ENCODE measurements at regions not wholly inside any gene's neighbourhood (a gene's known extent, or its start where the extent isn't known, plus 50 kb on each side); places are given as distances from the start of the nearest gene placed in this dataset.

GRCh38 chr13:107736731-107737130 lies 478.6 kb downstream of the LIG4 start:
- no peak for DNase-seq (ENCODE audit: low read depth)
- no peak overlapping the region for H3K4me2 ChIP-seq (ENCODE audit: low read length)
- Mint-ChIP-seq H3K4me3 (ENCODE audit: unreplicated experiment) (no peak overlapping the region), H3K9me3 (ENCODE audit: unreplicated experiment) (no peaks in the 10 kb centered on the region), H3K27me3 (ENCODE audit: low read depth, unreplicated experiment) (no peaks in the 10 kb centered on the region), H3K4me1 (ENCODE audit: low read depth, unreplicated experiment) (no peaks in the 10 kb centered on the region), H3K36me3 (ENCODE audit: low read depth, unreplicated experiment) (no peaks in the 10 kb centered on the region), H3K27ac (ENCODE audit: unreplicated experiment) (no peak overlapping the region)
- H3K4me3 ChIP-seq (ENCODE audit: insufficient read depth, low read depth, low read length): no peak overlapping the region
- no peaks in the 10 kb centered on the region for H4K20me1 ChIP-seq (ENCODE audit: insufficient read depth, low read length)
- no peak for FAIRE-seq
- TF ChIP-seq EZH2 (IDR thresholded peaks at IDR 0.05; ENCODE audit: insufficient read depth, low read length): no peak
- no peak for TF ChIP-seq CTCF (IDR thresholded peaks at IDR 0.05; ENCODE audit: insufficient read depth, low read depth, low read length)
- H3K27ac ChIP-seq (ENCODE audit: low read depth, low read length): no peak overlapping the region
- no peaks in the 10 kb centered on the region for H3K36me3 ChIP-seq (ENCODE audit: insufficient read depth, low read length)
- H3K4me1 ChIP-seq (ENCODE audit: insufficient read depth, low read length): no peaks in the 10 kb centered on the region
- no peak overlapping the region for H3K9ac ChIP-seq (ENCODE audit: low read length)
- no peaks in the 10 kb centered on the region for H3K27me3 ChIP-seq (ENCODE audit: insufficient read depth, low read length)
- no peak overlapping the region for H2AFZ ChIP-seq (ENCODE audit: low read depth, low read length)
- no peaks in the 10 kb centered on the region for H3K79me2 ChIP-seq (ENCODE audit: insufficient read depth, low read length)
- no peaks in the 10 kb centered on the region for H3K9me3 ChIP-seq (ENCODE audit: insufficient read depth, low read depth, low read length)

GRCh38 chr13:107736170-107736569 lies 479.2 kb downstream of the LIG4 start:
- H3K9ac ChIP-seq (ENCODE audit: low read length): no peak overlapping the region
- FAIRE-seq (no peak), DNase-seq (ENCODE audit: low read depth) (no peak)
- Mint-ChIP-seq H3K27me3 (ENCODE audit: low read depth, unreplicated experiment) (no peaks in the 10 kb centered on the region), H3K27ac (ENCODE audit: unreplicated experiment) (no peak overlapping the region), H3K4me1 (ENCODE audit: low read depth, unreplicated experiment) (no peaks in the 10 kb centered on the region), H3K4me3 (ENCODE audit: unreplicated experiment) (no peak overlapping the region), H3K36me3 (ENCODE audit: low read depth, unreplicated experiment) (no peaks in the 10 kb centered on the region), H3K9me3 (ENCODE audit: unreplicated experiment) (no peaks in the 10 kb centered on the region)
- H3K4me3 ChIP-seq (ENCODE audit: insufficient read depth, low read depth, low read length): no peak overlapping the region
- no peaks in the 10 kb centered on the region for H3K79me2 ChIP-seq (ENCODE audit: insufficient read depth, low read length)
- H2AFZ ChIP-seq (ENCODE audit: low read depth, low read length): no peak overlapping the region
- H3K36me3 ChIP-seq (ENCODE audit: insufficient read depth, low read length): no peaks in the 10 kb centered on the region
- H3K4me2 ChIP-seq (ENCODE audit: low read length): no peak overlapping the region
- no peaks in the 10 kb centered on the region for H3K9me3 ChIP-seq (ENCODE audit: insufficient read depth, low read depth, low read length)
- H3K4me1 ChIP-seq (ENCODE audit: insufficient read depth, low read length): no peaks in the 10 kb centered on the region
- H4K20me1 ChIP-seq (ENCODE audit: insufficient read depth, low read length): no peaks in the 10 kb centered on the region
- TF ChIP-seq CTCF (IDR thresholded peaks at IDR 0.05; ENCODE audit: insufficient read depth, low read depth, low read length): no peak
- TF ChIP-seq EZH2 (IDR thresholded peaks at IDR 0.05; ENCODE audit: insufficient read depth, low read length): no peak
- H3K27me3 ChIP-seq (ENCODE audit: insufficient read depth, low read length): no peaks in the 10 kb centered on the region
- no peak overlapping the region for H3K27ac ChIP-seq (ENCODE audit: low read depth, low read length)

- no peaks in the 10 kb centered on the region for H3K79me2 ChIP-seq (ENCODE audit: insufficient read depth, low read length)
- H3K9ac ChIP-seq (ENCODE audit: low read length): no peak overlapping the region
- no peak for TF ChIP-seq EZH2 (IDR thresholded peaks at IDR 0.05; ENCODE audit: insufficient read depth, low read length)
- no peak for TF ChIP-seq CTCF (IDR thresholded peaks at IDR 0.05; ENCODE audit: insufficient read depth, low read depth, low read length)
- Mint-ChIP-seq H3K9me3 (ENCODE audit: unreplicated experiment) (no peaks in the 10 kb centered on the region), H3K27ac (ENCODE audit: unreplicated experiment) (no peak overlapping the region), H3K27me3 (ENCODE audit: low read depth, unreplicated experiment) (no peaks in the 10 kb centered on the region), H3K4me3 (ENCODE audit: unreplicated experiment) (no peak overlapping the region), H3K36me3 (ENCODE audit: low read depth, unreplicated experiment) (no peaks in the 10 kb centered on the region), H3K4me1 (ENCODE audit: low read depth, unreplicated experiment) (no peaks in the 10 kb centered on the region)
- H3K36me3 ChIP-seq (ENCODE audit: insufficient read depth, low read length): no peaks in the 10 kb centered on the region
- FAIRE-seq (no peak), DNase-seq (ENCODE audit: low read depth) (peak; percentile 48)
- no peak overlapping the region for H3K4me2 ChIP-seq (ENCODE audit: low read length)
- H3K4me3 ChIP-seq (ENCODE audit: insufficient read depth, low read depth, low read length): no peak overlapping the region
- no peaks in the 10 kb centered on the region for H3K4me1 ChIP-seq (ENCODE audit: insufficient read depth, low read length)
- no peaks in the 10 kb centered on the region for H3K27me3 ChIP-seq (ENCODE audit: insufficient read depth, low read length)
- no peak overlapping the region for H3K27ac ChIP-seq (ENCODE audit: low read depth, low read length)
- H2AFZ ChIP-seq (ENCODE audit: low read depth, low read length): no peak overlapping the region
- no peaks in the 10 kb centered on the region for H3K9me3 ChIP-seq (ENCODE audit: insufficient read depth, low read depth, low read length)
- H4K20me1 ChIP-seq (ENCODE audit: insufficient read depth, low read length): no peaks in the 10 kb centered on the region
Observed at GRCh38 chr13:107734891-107735625, 480.3 kb downstream of the LIG4 start.

Measured in astrocyte (in vitro differentiated cells and primary cell).